GM12892 (cell line): ENCODE measurements at regions not wholly inside any gene's neighbourhood (a gene's known extent, or its start where the extent isn't known, plus 50 kb on each side); places are given as distances from the start of the nearest gene placed in this dataset.

Source experiments
- POLR2A ChIP-seq: IDR thresholded peaks from 2 replicates; pipeline ENCODE4 v1.6.1; 2011; ENCODE audit warnings: low read depth, low read length, control low read depth
- POLR2AphosphoS5 ChIP-seq: IDR thresholded peaks from 2 replicates; pipeline ENCODE4 v1.6.1; 2011; ENCODE audit warnings: low read depth, low read length, control low read depth

GRCh38 chr21:25080661-25081060 is 526.6 kb downstream of the MRPL39 start:
- no peak for TF ChIP-seq POLR2A
- TF ChIP-seq POLR2AphosphoS5, result no peak
